NCI-H524 treated with DMSO at 0.1 percent for 48 hours (cell line): ENCODE measurements at regions not wholly inside any gene's neighbourhood (a gene's known extent, or its start where the extent isn't known, plus 50 kb on each side); places are given as distances from the start of the nearest gene placed in this dataset.
A peak's percentile ranks its signal among the peaks of the same experiment; 100 is the strongest.

Source experiments
- DNase-seq: peaks from one replicate; lab custom pipeline; 2025; lab: John Stamatoyannopoulos, UW

DNA sequence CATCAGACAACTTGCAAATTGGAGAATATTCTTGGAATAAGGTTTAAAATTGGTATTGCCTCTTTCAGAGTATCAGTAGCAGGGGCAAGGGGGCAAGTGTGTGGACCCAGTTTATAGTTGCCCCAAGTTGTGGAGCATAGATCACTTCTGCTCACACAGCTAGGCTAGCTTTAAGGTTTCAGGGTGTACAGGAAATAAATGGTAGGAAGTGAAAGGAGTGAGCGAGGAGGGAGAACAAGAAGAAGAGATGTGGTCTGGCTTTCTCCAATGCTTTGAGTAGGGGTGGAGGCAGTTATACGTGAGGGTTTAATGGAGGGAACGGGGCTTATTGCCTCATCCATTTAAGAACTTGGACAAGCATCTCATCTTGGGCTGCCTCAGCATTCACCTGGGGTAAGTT lies 290.0 kb upstream of the CFAP20DC start:
- DNase-seq: no peak

DNA sequence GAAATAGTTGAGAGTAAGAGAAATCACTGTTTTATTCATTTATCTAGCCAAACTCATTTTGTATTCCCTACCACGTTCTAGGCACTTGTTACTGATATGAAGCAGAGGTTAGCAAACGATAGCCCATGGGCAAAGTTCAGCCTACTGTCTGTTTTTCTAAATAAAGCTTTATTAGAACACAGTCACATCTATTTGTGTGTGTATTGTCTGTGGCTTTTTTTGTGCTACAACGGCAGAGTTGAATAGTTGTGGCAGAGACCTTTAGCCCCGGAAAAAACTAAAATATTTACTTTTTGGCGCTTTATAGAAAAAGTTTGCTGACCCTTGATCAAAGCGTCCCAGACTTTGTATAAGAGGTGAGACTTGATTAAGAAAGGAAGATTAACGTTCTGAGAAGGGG lies 289.1 kb upstream of the CFAP20DC start:
- DNase-seq: no peak

- DNase-seq: no peak
Measured at GRCh38 chr3:59335338-59335737, 285.5 kb upstream of the CFAP20DC start.

DNA sequence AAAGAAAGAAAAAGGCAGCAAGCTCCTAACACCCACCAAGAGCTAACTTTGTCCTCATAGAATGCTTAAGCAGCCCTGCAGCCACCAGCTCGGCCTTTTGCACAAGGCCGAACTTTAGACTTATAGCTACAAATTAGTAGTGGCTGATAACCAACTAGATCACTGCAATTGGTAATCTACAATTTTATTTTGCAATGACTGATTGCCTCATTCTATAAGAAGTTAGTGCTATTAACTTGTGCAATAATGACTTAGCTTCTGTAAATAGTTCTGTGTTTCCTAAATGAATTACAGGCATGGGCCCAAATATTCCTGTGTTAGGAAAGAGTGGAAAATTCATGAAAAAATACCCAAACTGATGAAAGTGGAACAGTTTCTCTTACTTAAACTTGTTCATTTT lies 284.8 kb upstream of the CFAP20DC start:
- DNase-seq: no peak

DNA sequence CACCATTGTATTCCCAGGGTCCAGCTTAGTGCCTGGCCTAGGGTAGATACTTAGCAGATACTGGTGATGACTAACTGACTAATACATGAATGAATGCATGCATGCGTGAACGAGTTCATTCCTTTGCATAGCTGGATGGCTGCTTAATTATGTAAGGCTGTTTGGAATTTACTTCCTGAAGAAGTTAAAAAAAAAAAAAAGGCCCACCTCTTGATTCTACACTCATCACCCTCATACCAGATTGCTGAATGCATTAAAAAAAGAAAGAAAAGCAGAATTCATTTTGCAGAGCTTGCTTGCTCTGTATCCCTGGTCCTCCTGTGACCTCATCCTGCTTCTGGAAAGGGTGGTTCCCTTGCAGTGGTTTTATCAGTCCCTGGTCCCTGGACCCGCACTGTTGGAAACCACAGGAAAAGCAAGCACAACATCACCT lies 277.6 kb upstream of the CFAP20DC start:
- DNase-seq: no peak

DNA sequence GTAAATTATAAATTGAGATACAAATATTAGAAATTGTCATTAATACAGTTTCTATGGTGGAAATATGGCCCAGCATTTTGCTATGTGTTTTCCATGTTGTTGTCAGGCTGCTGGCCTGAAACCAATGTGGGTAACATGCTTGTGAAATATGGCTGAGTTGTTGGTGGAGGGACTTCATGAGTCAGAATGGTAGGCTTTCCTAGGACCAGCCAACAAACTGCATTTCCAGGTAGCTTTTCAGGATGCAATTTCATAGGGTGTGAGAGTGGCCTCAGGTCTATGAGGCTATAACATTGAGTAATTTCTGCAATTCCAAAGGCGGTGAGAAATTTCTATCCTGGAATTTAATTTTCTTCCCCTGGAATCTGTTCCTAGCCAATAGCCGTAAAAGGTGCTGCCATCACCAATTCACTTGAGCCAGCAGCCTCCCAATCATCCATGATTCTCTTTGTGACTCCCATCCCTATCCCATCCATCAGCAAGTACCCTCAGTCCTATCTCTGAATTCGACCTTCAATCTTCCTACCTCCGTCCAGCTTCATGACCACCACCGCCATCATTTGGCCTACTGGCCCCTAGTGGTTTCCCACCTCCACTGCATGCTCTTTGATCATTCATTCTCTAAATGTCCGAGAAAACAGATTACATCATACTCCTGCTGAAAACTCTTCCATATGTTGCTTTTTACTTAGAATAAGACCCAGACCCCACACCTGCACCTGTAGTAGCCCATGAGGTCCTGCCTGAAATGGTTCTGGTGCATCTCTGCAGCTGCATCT lies 276.6 kb upstream of the CFAP20DC start:
- DNase-seq: no peak

DNA sequence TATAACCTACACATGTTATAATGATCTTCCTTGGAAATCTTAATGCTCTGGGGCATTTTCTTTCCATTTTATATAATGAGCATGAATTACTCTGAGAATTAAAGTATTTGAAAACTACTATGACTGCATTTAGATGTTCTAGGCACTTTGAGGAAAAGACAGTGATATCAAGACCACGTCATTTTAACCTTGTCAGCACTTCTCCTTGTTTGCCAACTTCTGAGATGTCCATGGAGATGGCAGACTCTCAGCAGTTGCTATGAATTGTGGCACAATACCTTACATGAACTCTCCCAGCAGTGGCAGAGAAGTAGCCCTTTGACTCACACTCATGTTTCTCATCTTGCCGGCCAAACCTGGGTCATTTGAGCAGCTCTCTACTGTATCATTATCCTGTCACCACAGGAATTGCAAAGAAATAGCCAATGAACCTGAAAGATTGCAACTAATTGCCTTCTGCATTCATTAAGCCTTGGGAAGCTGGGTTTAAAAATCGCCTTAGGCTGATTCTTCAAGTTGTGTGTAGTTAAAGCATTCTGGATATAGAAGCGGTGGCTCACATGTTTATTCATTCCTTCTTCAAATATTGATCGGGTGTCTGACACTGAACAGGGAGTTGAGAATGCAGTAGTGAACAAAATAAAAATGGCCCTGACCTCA lies 272.2 kb upstream of the CFAP20DC start:
- no peak for DNase-seq

- DNase-seq: no peak
Measured at GRCh38 chr3:59320080-59320479, 270.3 kb upstream of the CFAP20DC start.

- no peak for DNase-seq
Measured at GRCh38 chr3:59319442-59319841, 269.6 kb upstream of the CFAP20DC start.

GRCh38 chr3:59318881-59319280 lies 269.1 kb upstream of the CFAP20DC start:
- DNase-seq: no peak

- DNase-seq: no peak
Measured at GRCh38 chr3:59317386-59317785, 267.6 kb upstream of the CFAP20DC start.

DNA sequence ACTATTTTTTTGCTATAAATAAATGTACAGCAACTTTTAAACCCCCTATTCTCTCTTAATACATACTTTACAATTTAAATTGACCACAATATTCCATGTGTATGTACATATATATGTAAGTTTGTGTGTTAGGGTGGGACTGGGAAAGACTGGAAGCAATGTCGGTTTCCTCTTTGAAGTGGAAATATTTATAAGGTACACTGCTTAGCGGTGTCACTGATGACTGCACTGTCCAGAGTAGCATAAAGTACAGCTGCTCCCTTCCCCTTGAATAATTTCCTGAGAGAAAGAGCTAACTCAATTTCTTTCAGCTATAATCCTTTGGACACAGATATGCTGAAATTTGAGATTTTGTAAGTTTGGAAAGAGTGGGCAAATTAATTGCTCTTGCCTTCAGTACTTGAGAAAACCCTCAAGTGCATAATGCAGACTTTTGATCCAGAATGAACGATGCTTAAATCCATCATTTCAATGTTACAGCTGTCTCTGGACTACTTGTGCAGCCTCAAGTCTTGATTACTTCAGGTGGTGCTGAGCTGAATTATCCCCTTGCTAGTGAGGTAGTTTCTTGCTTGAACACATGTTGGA lies 267.0 kb upstream of the CFAP20DC start:
- DNase-seq: peak; percentile 95

- DNase-seq: no peak
Measured at GRCh38 chr3:59313365-59313764, 263.5 kb upstream of the CFAP20DC start.

GRCh38 chr3:59311231-59311630 lies 261.4 kb upstream of the CFAP20DC start:
- no peak for DNase-seq

DNA sequence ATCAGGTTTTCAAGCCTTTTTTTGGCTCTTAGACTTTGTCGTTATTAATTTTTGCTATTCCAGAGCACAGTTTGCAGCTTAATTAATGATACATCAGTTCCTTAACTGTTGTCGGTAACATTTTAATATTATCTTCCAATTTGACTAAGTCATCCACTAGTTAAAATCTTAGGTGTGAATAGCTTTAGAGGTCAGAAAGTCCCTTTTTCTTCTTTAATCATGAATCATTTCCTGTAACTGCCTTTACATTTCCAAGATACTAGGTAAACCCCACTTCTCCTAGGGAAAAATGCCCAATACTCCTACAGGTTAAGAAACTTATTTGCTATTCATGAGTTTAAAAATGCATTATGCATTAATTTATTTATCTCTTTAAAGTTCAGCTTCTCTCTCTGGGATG lies 260.9 kb upstream of the CFAP20DC start:
- no peak for DNase-seq

DNA sequence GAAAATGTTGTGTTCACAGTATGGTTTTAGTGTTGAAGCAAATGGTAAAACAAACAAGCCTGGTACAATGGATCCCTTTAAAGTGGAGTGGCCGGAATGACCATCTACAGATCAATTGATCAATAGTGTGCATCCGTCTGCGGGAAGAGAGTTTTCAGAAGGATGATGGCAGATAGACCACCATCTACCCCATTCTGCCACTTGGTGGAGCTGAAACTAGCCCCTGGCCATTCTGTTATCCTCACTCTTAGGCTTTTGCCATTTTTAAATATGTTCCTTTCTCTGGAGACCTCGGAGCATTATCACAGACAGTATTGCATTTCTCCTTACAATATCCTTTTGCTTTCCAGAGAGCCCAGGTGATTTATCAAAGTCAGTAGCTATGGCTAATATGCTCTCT lies 258.9 kb upstream of the CFAP20DC start:
- DNase-seq: no peak

DNA sequence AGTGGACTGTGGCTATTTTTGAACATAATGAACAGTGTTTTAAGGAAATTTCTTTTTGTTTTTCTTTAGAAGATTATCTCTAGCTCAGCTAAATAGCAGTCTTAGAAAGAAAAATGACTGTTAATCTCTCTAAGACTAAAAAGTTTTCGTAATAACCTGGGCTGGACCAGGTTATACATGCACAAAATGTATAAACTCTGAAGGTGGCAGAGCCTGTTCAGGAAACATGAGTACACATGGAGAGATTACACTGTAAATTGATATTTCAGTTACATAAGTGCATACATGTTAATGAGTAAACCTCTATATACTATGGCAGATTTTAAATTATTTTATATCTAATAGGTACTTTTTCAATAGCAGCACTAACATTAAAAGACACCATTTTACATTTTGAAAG lies 258.2 kb upstream of the CFAP20DC start:
- DNase-seq: no peak

- DNase-seq: no peak
Measured at GRCh38 chr3:59306436-59306835, 256.6 kb upstream of the CFAP20DC start.

GRCh38 chr3:59304296-59304695 lies 254.5 kb upstream of the CFAP20DC start:
- no peak for DNase-seq

- no peak for DNase-seq
Measured at GRCh38 chr3:59303452-59303851, 253.6 kb upstream of the CFAP20DC start.

DNA sequence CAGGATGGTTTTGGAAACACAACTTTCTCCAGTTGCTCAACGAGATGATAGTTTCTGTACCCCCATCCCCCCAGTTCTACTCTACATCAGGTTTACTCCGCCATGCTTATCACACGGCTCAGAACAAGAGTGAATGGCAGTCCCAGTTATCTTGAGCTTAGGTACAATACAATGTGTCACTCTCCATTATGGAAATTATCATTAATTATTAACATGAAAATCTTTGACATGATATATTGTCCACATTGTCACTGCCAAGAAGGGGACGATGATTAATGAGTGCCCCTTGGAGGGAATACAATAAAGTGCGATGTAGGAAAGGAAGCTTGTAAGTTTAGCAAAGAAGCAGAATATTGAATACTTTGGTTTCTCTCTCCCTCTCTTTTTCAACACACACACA lies 252.6 kb upstream of the CFAP20DC start:
- no peak for DNase-seq

DNA sequence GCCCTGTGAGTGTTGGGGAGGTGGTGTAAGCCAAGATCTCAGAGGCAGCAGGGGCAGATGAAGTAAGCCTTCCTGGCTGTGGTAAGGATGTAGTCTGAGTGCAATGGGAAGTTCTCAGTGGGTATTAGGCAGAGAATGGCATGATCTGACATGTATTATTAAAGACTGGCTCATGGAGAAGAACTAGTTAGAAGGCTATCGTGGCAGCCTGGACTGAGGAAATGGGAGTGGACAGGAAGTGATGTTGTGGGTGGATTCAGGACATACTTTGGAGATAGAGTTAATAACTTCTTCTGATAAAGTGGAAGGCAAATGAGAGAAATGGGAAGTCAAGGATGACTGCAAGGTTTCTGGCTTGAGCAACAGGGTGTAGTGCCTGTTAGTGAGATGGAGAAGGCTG lies 250.9 kb upstream of the CFAP20DC start:
- no peak for DNase-seq

GRCh38 chr3:59299561-59299960 lies 249.7 kb upstream of the CFAP20DC start:
- no peak for DNase-seq
